SK-N-MC (cell line): ENCODE measurements at regions not wholly inside any gene's neighbourhood (a gene's known extent, or its start where the extent isn't known, plus 50 kb on each side); places are given as distances from the start of the nearest gene placed in this dataset.
"Not testable (repeated sequence)": the region's sequence is repeated elsewhere in the genome, so short reads cannot be mapped to it uniquely, and the experiment has no call there.

ENCODE experiments used
- DNase-seq: peaks from one replicate; pipeline ENCODE4 v3.0.0-alpha.2; 2011; ENCODE audit warnings: low read depth, low spot score
- H3K27ac ChIP-seq: fragments of 200-600 bp; sonication (generic); 2 replicates; pipeline ENCODE4 v1.5.1; 2016; ENCODE audit warnings: mixed run types
- H3K36me3 ChIP-seq: fragments of 200-600 bp; sonication (generic); 2 replicates; pipeline ENCODE4 v1.6.1; 2017; ENCODE audit warnings: antibody characterized with exemption, low read length, mixed read lengths; ENCODE audit not compliant: insufficient read depth
- H3K4me3 ChIP-seq: fragments of 200-600 bp; sonication (generic); 2 replicates; pipeline ENCODE4 v1.5.1; 2016
- H3K9ac ChIP-seq: fragments of 200-600 bp; sonication (generic); 2 replicates; pipeline ENCODE4 v1.8.0; 2017; ENCODE audit warnings: mixed run types, mixed read lengths; ENCODE audit not compliant: insufficient read length
- H3K9me3 ChIP-seq: fragments of 200-600 bp; sonication (generic); 2 replicates; pipeline ENCODE4 v1.6.1; 2017; ENCODE audit warnings: low read depth, mild to moderate bottlenecking, antibody characterized with exemption, low read length, moderate library complexity, mixed read lengths
- EZH2 ChIP-seq: fragments of 200-600 bp; sonication (generic); IDR thresholded peaks from one replicate; pipeline ENCODE4 v1.6.1; 2017; ENCODE audit warnings: antibody characterized with exemption
- FOXP2 ChIP-seq: optimal IDR thresholded peaks from 2 replicates; pipeline ENCODE3; 2011; ENCODE audit warnings: mild to moderate bottlenecking, moderate library complexity; ENCODE audit not compliant: insufficient read depth; ENCODE audit errors: extremely low read length, control extremely low read depth
- POLR2AphosphoS5 ChIP-seq: IDR thresholded peaks from 2 replicates; pipeline ENCODE4 v1.6.1; 2012; ENCODE audit warnings: mild to moderate bottlenecking, low read depth, low read length, borderline replicate concordance

DNA sequence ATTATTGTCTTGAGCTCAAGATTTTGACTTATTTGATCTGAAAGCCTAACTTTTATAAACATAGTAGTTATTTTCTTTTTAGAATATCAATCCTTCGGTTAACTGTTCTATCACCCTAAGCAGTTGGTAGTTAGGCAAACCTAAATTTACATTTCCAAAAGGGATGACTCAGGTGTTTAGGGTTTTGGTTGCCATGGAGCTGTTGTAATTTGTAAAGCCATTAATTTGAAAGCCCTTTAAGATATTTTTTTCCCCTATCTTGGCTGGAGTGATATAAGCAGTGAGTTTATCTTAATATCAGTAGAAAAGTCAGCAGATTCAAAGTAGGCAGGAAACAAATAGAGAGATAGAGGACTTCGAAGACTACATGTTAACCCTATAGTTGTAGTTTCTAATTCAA lies 1472.6 kb upstream of the CELF2 start:
- no peak overlapping the region for H3K4me3 ChIP-seq
- no peak for DNase-seq
- TF ChIP-seq EZH2 (no peak), FOXP2 (no peak), POLR2AphosphoS5 (no peak)
- no peaks in the 10 kb centered on the region for H3K36me3 ChIP-seq
- H3K9me3 ChIP-seq: no peaks in the 10 kb centered on the region
- no peak overlapping the region for H3K9ac ChIP-seq
- no peak overlapping the region for H3K27ac ChIP-seq

- TF ChIP-seq FOXP2: no peak
- TF ChIP-seq EZH2: no peak
- TF ChIP-seq POLR2AphosphoS5: no peak
- Histone ChIP-seq H3K9ac (no peak overlapping the region), H3K36me3 (no peaks in the 10 kb centered on the region)
Measured at GRCh38 chr10:9547936-9548904, 1469.5 kb upstream of the CELF2 start.

DNA sequence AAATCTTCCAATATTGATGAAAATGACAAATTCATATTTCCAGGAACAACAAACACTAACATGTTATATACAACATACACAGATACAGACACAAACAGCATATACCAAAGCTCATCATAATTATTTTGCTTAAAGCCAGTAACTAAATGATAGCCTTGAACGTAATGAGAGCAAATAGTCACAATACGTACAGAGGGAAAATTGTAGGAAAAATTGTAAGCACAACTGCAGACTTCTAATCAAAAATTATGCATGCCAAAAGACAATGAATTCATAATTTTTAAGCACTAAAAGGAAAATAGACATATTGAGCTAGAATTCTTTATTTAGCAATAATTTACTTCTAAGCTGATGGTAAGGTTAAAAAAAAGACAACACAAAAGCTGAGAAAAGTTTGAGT lies 1466.9 kb upstream of the CELF2 start:
- TF ChIP-seq POLR2AphosphoS5: no peak
- no peak for TF ChIP-seq FOXP2
- TF ChIP-seq EZH2: no peak
- H3K9ac ChIP-seq: no peak overlapping the region
- H3K36me3 ChIP-seq: no peaks in the 10 kb centered on the region
- no peaks in the 10 kb centered on the region for H3K9me3 ChIP-seq
- H3K4me3 ChIP-seq: no peak overlapping the region
- DNase-seq: no peak
- no peak overlapping the region for H3K27ac ChIP-seq

More at GRCh38 chr10:9547936-9548904, 1469.5 kb upstream of the CELF2 start:
- no peak for DNase-seq
- H3K4me3 ChIP-seq: no peak overlapping the region
- H3K9me3 ChIP-seq: no peaks in the 10 kb centered on the region
- H3K27ac ChIP-seq: no peak overlapping the region

GRCh38 chr10:9554321-9554720 lies 1463.4 kb upstream of the CELF2 start:
- DNase-seq: no peak
- Histone ChIP-seq H3K9me3 (no peaks in the 10 kb centered on the region), H3K36me3 (no peaks in the 10 kb centered on the region), H3K9ac (no peak overlapping the region), H3K4me3 (no peak overlapping the region), H3K27ac (no peak overlapping the region)
- TF ChIP-seq EZH2 (no peak), POLR2AphosphoS5 (no peak), FOXP2 (no peak)

DNA sequence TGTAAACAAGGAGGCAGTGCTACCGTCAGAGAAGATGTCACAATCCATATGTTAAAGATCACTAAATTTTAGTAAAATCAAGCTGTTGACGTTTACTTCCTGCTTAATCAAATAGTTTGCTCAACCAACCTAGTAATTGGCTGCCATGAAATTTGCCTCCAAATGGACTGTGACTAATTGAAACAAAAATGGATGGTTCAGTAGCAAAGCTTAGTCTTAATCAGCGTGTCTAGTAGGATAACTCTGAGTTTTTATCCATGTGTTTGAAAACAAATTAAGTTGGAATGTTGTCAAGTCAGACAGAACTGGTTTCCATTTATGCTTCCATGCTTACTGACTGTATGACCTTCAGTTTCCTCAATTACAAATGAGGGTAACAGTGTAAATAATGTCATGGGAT lies 1456.7 kb upstream of the CELF2 start:
- H3K9ac ChIP-seq: no peak overlapping the region
- H3K4me3 ChIP-seq: no peak overlapping the region
- no peaks in the 10 kb centered on the region for H3K9me3 ChIP-seq
- H3K27ac ChIP-seq: no peak overlapping the region
- DNase-seq: no peak
- TF ChIP-seq FOXP2 (no peak), EZH2 (no peak), POLR2AphosphoS5 (no peak)
- no peaks in the 10 kb centered on the region for H3K36me3 ChIP-seq

DNA sequence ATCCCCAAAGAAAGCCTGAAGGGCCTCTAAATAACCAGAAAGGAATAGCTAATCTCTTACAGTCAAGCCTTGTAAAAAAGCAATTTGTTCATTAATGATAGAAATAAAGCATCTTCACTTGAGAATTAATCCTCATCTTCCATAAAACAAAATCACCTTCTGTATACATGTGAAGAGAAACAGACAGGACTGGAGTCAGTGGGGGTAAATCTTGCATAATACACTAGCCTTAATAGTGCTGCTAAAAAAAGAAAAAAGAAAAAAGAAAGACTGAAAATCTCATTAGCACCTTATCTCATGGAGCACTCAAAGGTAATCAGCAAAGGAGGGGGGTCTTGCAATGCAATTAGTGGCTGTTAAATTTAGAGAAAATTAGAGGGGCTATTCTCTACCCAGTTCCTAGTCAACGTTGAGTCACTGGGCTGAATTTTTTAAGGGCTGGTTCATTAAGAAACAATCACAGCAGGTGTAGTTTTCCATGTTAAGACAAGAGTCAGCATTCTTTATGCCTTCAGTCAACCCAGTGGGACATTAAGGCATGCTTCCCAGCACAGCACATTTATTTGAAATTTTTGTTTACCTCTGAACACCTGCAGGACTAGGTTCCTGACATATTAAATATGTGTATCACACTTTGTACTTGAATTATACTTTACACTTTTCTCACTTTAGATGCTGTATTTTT lies 1455.7 kb upstream of the CELF2 start:
- TF ChIP-seq FOXP2 (no peak), EZH2 (no peak), POLR2AphosphoS5 (no peak)
- no peak overlapping the region for H3K9ac ChIP-seq
- no peaks in the 10 kb centered on the region for H3K9me3 ChIP-seq
- DNase-seq: no peak
- H3K4me3 ChIP-seq: no peak overlapping the region
- no peaks in the 10 kb centered on the region for H3K36me3 ChIP-seq
- no peak overlapping the region for H3K27ac ChIP-seq

GRCh38 chr10:9577746-9578145 lies 1439.9 kb upstream of the CELF2 start:
- Histone ChIP-seq H3K9me3 (no peaks in the 10 kb centered on the region), H3K36me3 (no peaks in the 10 kb centered on the region), H3K27ac (no peak overlapping the region), H3K4me3 (no peak overlapping the region), H3K9ac (no peak overlapping the region)
- no peak for DNase-seq
- no peak for TF ChIP-seq EZH2
- no peak for TF ChIP-seq FOXP2
- no peak for TF ChIP-seq POLR2AphosphoS5

DNA sequence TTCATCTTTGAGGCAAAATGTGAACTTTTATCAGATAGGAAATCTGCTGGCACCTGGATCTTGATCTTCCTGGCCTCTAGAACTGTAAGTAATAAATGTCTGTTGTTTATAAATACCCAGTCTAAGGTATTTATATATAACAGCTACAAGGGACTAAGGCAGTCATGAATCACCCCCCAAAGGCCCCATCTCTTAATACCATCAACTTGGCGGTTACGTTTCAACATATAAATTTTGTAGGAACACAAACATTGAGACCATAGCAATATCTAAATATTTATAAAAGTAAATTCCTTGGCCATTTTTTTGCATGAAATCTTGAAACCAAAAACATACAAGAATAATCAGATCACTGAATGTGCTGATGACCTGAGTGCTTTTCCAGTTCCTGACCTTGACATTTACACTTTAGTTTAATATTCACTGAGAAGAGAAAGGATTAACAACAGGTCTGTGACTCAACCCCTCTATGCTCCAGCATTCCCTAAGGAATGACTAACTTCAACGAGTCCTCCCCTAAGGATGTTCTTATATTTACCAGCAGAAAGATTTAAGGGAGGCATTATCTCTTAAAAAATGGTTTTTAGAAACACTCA lies 1438.5 kb upstream of the CELF2 start:
- no peak overlapping the region for H3K9ac ChIP-seq
- no peaks in the 10 kb centered on the region for H3K9me3 ChIP-seq
- H3K36me3 ChIP-seq: no peaks in the 10 kb centered on the region
- no peak for DNase-seq
- TF ChIP-seq EZH2: no peak
- no peak overlapping the region for H3K27ac ChIP-seq
- H3K4me3 ChIP-seq: no peak overlapping the region

- H3K9ac ChIP-seq, H3K27ac ChIP-seq, DNase-seq, H3K4me3 ChIP-seq, H3K36me3 ChIP-seq, H3K9me3 ChIP-seq: not testable (repeated sequence)
Measured at GRCh38 chr10:9582803-9583202, 1434.9 kb upstream of the CELF2 start.
